ENCODE measurements at regions not wholly inside any gene's neighbourhood (a gene's known extent, or its start where the extent isn't known, plus 50 kb on each side); places are given as distances from the start of the nearest gene placed in this dataset.

GRCh38 chr2:150373374-150373773, 114.1 kb downstream of the RND3 start:
- TF ChIP-seq, protein P1, sequence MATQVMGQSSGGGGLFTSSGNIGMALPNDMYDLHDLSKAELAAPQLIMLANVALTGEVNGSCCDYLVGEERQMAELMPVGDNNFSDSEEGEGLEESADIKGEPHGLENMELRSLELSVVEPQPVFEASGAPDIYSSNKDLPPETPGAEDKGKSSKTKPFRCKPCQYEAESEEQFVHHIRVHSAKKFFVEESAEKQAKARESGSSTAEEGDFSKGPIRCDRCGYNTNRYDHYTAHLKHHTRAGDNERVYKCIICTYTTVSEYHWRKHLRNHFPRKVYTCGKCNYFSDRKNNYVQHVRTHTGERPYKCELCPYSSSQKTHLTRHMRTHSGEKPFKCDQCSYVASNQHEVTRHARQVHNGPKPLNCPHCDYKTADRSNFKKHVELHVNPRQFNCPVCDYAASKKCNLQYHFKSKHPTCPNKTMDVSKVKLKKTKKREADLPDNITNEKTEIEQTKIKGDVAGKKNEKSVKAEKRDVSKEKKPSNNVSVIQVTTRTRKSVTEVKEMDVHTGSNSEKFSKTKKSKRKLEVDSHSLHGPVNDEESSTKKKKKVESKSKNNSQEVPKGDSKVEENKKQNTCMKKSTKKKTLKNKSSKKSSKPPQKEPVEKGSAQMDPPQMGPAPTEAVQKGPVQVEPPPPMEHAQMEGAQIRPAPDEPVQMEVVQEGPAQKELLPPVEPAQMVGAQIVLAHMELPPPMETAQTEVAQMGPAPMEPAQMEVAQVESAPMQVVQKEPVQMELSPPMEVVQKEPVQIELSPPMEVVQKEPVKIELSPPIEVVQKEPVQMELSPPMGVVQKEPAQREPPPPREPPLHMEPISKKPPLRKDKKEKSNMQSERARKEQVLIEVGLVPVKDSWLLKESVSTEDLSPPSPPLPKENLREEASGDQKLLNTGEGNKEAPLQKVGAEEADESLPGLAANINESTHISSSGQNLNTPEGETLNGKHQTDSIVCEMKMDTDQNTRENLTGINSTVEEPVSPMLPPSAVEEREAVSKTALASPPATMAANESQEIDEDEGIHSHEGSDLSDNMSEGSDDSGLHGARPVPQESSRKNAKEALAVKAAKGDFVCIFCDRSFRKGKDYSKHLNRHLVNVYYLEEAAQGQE (IDR thresholded peaks at IDR 0.05; ENCODE audit: low read depth, low read length) = no peak
- TF ChIP-seq, protein P2, sequence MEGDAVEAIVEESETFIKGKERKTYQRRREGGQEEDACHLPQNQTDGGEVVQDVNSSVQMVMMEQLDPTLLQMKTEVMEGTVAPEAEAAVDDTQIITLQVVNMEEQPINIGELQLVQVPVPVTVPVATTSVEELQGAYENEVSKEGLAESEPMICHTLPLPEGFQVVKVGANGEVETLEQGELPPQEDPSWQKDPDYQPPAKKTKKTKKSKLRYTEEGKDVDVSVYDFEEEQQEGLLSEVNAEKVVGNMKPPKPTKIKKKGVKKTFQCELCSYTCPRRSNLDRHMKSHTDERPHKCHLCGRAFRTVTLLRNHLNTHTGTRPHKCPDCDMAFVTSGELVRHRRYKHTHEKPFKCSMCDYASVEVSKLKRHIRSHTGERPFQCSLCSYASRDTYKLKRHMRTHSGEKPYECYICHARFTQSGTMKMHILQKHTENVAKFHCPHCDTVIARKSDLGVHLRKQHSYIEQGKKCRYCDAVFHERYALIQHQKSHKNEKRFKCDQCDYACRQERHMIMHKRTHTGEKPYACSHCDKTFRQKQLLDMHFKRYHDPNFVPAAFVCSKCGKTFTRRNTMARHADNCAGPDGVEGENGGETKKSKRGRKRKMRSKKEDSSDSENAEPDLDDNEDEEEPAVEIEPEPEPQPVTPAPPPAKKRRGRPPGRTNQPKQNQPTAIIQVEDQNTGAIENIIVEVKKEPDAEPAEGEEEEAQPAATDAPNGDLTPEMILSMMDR (IDR thresholded peaks at IDR 0.05) = no peak
- TF ChIP-seq FOXJ3 (CRISPR knock-in tag; IDR thresholded peaks at IDR 0.05) = no peak
- no peak for TF ChIP-seq USF2 (IDR thresholded peaks at IDR 0.05; ENCODE audit: borderline replicate concordance, low read depth, low read length)
- TF ChIP-seq TEAD4 (IDR thresholded peaks at IDR 0.05; ENCODE audit: borderline replicate concordance, insufficient read depth) = no peak
- TF ChIP-seq FOXM1 (IDR thresholded peaks at IDR 0.05; ENCODE audit: low read depth) = no peak
- TF ChIP-seq RFX5 (IDR thresholded peaks at IDR 0.05; ENCODE audit: low read length) = no peak
- TF ChIP-seq GATA2 (CRISPR knock-in tag; IDR thresholded peaks at IDR 0.05) = no peak
- no peak for TF ChIP-seq EP300 (IDR thresholded peaks at IDR 0.05; ENCODE audit: borderline replicate concordance in 1 of 2, low read depth in 1 of 2, low read length in 1 of 2)
- no peak for TF ChIP-seq TAF1 (IDR thresholded peaks at IDR 0.05; ENCODE audit: borderline replicate concordance, low read depth, low read length)
- no peak for TF ChIP-seq ELF1 (IDR thresholded peaks at IDR 0.05)
- no peak for TF ChIP-seq RAD21 (IDR thresholded peaks at IDR 0.05; ENCODE audit: low read length)
